HepG2 (cell line): ENCODE measurements at regions not wholly inside any gene's neighbourhood (a gene's known extent, or its start where the extent isn't known, plus 50 kb on each side); places are given as distances from the start of the nearest gene placed in this dataset.

Experiments
- ATAC-seq: fragments of 200-7000 bp; cut with Tn5 transposase; 3 replicates; pipeline ENCODE4 v1.9.1; 2020; ENCODE audit warnings: mild to moderate bottlenecking, moderate library complexity
- BruUV-seq: library from RNA; stranded (reverse); fragments of 400-500 nt; replicated peaks from 2 replicates; lab custom pipeline; 2021; lab: Mats Ljungman, UMichigan
- CTCF ChIA-PET: fragments of 300-600 bp; formaldehyde crosslinking; extraction: SDS; loops from one replicate; lab custom pipeline; 2021; ENCODE audit warnings: low total read pairs, inconsistent platforms, low intra/inter-chr PET ratio; lab: Yijun Ruan, JAX
- POLR2A ChIA-PET: fragments of 350-600 bp; sonication (Branson Sonifier 250); formaldehyde crosslinking; loops from one replicate; lab custom pipeline; 2020; ENCODE audit warnings: antibody characterized with exemption, inconsistent platforms; lab: Yijun Ruan, JAX
- DNase-seq: peaks from one replicate; pipeline ENCODE4 v3.0.0-alpha.2; 2015; ENCODE audit warnings: low spot score
- FAIRE-seq: peaks from 3 replicates; lab custom pipeline; 2011; peaks lifted over from hg19 to GRCh38; lab: Jason Lieb, UNC
- H2AFZ ChIP-seq: one replicate; pipeline ENCODE4 v1.6.1; 2011; ENCODE audit warnings: low read length, inconsistent platforms
- H3K27ac ChIP-seq: fragments of 300-600 bp; 3 replicates; pipeline ENCODE4 v1.8.0; 2011; ENCODE audit warnings: mixed run types, mild to moderate bottlenecking, mixed read lengths, low read length, inconsistent platforms; ENCODE audit not compliant: insufficient read depth; ENCODE audit errors: extremely low read length
- H3K27me3 ChIP-seq, 2 experiments: fragments of 200-600 bp in 1 of 2; 2 replicates in 1 of 2; 3 replicates in 1 of 2; pipeline versions ENCODE4 v1.6.0 to v1.8.0; 2011; ENCODE audit warnings: low read length in 2 of 2, mild to moderate bottlenecking in 2 of 2, moderate library complexity in 2 of 2, inconsistent platforms in 1 of 2; ENCODE audit not compliant: insufficient read depth in 2 of 2, control insufficient read depth in 1 of 2
- H3K36me3 ChIP-seq, 2 experiments: fragments of 200-600 bp in 1 of 2; replicated peaks in 1 of 2; 2 replicates in 1 of 2; 3 replicates in 1 of 2; pipeline versions ENCODE4 v1.5.1 to v1.8.0; 2011; ENCODE audit warnings: low read length in 2 of 2, inconsistent platforms in 1 of 2; ENCODE audit not compliant: insufficient read depth in 2 of 2, control insufficient read depth in 1 of 2
- H3K4me1 ChIP-seq: 2 replicates; pipeline ENCODE4 v1.5.1; 2012; ENCODE audit warnings: low read length, inconsistent platforms; ENCODE audit not compliant: insufficient read depth
- H3K4me2 ChIP-seq: 2 replicates; pipeline ENCODE4 v1.6.0; 2011; ENCODE audit warnings: low read depth, low read length, inconsistent platforms
- H3K4me3 ChIP-seq, 3 experiments: fragments of 200-600 bp in 1 of 3; sonication (generic), shearing (Covaris generic) in 1 of 3; replicated peaks in 1 of 3; 2 replicates each; pipeline ENCODE4 v1.5.1; 2011 to 2016; ENCODE audit warnings: low read length in 3 of 3, inconsistent platforms in 2 of 3, low read depth in 2 of 3, mild to moderate bottlenecking in 2 of 3, control low read depth in 1 of 3, mixed read lengths in 1 of 3; ENCODE audit not compliant: insufficient read depth in 1 of 3
- H3K79me2 ChIP-seq: one replicate; pipeline ENCODE4 v1.6.1; 2011; ENCODE audit warnings: low read length, inconsistent platforms; ENCODE audit not compliant: insufficient read depth
- H3K9ac ChIP-seq: 2 replicates; pipeline ENCODE4 v1.6.0; 2011; ENCODE audit warnings: mild to moderate bottlenecking, low read depth, low read length, inconsistent platforms; ENCODE audit not compliant: insufficient read depth
- H3K9me3 ChIP-seq: 2 replicates; pipeline ENCODE4 v1.5.1; 2012; ENCODE audit warnings: mild to moderate bottlenecking, low read length
- H4K20me1 ChIP-seq: 2 replicates; pipeline ENCODE4 v1.6.0; 2011; ENCODE audit warnings: inconsistent platforms, mild to moderate bottlenecking, low read length, moderate library complexity; ENCODE audit not compliant: insufficient read depth
- DMTF1 ChIP-seq: sonication (generic); formaldehyde crosslinking; IDR thresholded peaks from 2 replicates; pipeline ENCODE4 v1.4.0; 2020; ENCODE audit warnings: mild to moderate bottlenecking, missing genetic modification reagents
- EHMT2 ChIP-seq: fragments of 200-600 bp; sonication (generic); IDR thresholded peaks from 2 replicates; pipeline ENCODE4 v1.7.0; 2017; ENCODE audit warnings: antibody characterized with exemption, low read depth, low read length, borderline replicate concordance
- ETS1 ChIP-seq: sonication (generic); formaldehyde crosslinking; IDR thresholded peaks from 2 replicates; pipeline ENCODE4 v1.4.0; 2020; ENCODE audit warnings: missing genetic modification reagents
- RERE ChIP-seq: IDR thresholded peaks from 2 replicates; pipeline ENCODE4 v1.6.1; 2016; ENCODE audit warnings: low read depth, missing genetic modification reagents, missing compliant biosample characterization
- SKIL ChIP-seq: sonication (generic); formaldehyde crosslinking; IDR thresholded peaks from 2 replicates; pipeline ENCODE4 v1.8.0; 2022; ENCODE audit warnings: missing genetic modification reagents, mild to moderate bottlenecking, moderate library complexity, borderline replicate concordance
- ZNF724P ChIP-seq: sonication (generic); formaldehyde crosslinking; IDR thresholded peaks from 2 replicates; pipeline ENCODE4 v1.8.0; 2022; ENCODE audit warnings: missing genetic modification reagents, borderline replicate concordance
- WGBS: methylation state at CpG from one replicate; pipeline ENCODE4 v1.1.6; 2017; ENCODE audit warnings: low lambda C conversion rate; 5-methylcytosine and 5-hydroxymethylcytosine counted together
- in situ Hi-C: cut with HindIII; loops from 2 replicates; pipeline ENCODE4 v1.10.0; 2017; ENCODE audit warnings: low pct_unique_long_range_greater_than_20kb; ENCODE audit not compliant: extremely low pct_ligation_motif_present
- intact Hi-C: fragments of 100-400 bp; cut with micrococcal nuclease; formaldehyde crosslinking; loops from one replicate; pipeline ENCODE4 v1.10.0; 2022; ENCODE audit not compliant: unreplicated experiment

GRCh38 chr3:147940405-147941193 lies 531.4 kb downstream of the ZIC1 start:
- no peak overlapping the region for H3K4me3 ChIP-seq
- intact Hi-C loops (no loop called here), in situ Hi-C loops (no loop called here)
- WGBS = 16% methylated on average over 3 of the region's 3 CpGs
- no peaks in the 10 kb centered on the region for H4K20me1 ChIP-seq
- ATAC-seq = no peak
- no peak overlapping the region for H3K4me2 ChIP-seq
- H3K36me3 ChIP-seq = no peaks in the 10 kb centered on the region
- no peak overlapping the region for H3K9ac ChIP-seq
- ChIA-PET POLR2A (no interaction called here), CTCF (no interaction called here)
- no peaks in the 10 kb centered on the region for H3K79me2 ChIP-seq
- DNase-seq = no peak
- no peaks in the 10 kb centered on the region for H3K9me3 ChIP-seq
- no peaks in the 10 kb centered on the region for H3K27me3 ChIP-seq
- no TSS peak for BruUV-seq
- FAIRE-seq = no peak
- TF ChIP-seq ZNF724P (CRISPR knock-in tag) (no peak), EHMT2 (no peak), SKIL (CRISPR knock-in tag) (no peak), ETS1 (CRISPR knock-in tag) (no peak), DMTF1 (no peak), RERE (no peak)
- H3K27ac ChIP-seq = no peak overlapping the region
- no peak overlapping the region for H2AFZ ChIP-seq
- H3K4me1 ChIP-seq = no peaks in the 10 kb centered on the region
